Lower lobe of right lung (tissue), 2 donors: ENCODE measurements at regions not wholly inside any gene's neighbourhood (a gene's known extent, or its start where the extent isn't known, plus 50 kb on each side); places are given as distances from the start of the nearest gene placed in this dataset.
A peak's percentile ranks its signal among the peaks of the same experiment; 100 is the strongest.

Experiments
- ATAC-seq, 2 donors: fragments of 200-7000 bp; cut with Tn5 transposase; one replicate each; pipeline ENCODE4 v1.9.1; 2020 to 2022; ENCODE audit warnings: mild to moderate bottlenecking in 2 of 2, moderate library complexity in 2 of 2
- DNase-seq: peaks from one replicate; pipeline ENCODE4 v3.0.0-alpha.2; 2020
- H3K27ac ChIP-seq: fragments of 200-600 bp; one replicate; pipeline ENCODE4 v1.8.0; 2022
- H3K27me3 ChIP-seq: fragments of 200-600 bp; one replicate; pipeline ENCODE4 v1.8.0; 2022; ENCODE audit warnings: low read depth
- H3K36me3 ChIP-seq: fragments of 200-600 bp; one replicate; pipeline ENCODE4 v1.8.0; 2022; ENCODE audit warnings: mild to moderate bottlenecking
- H3K4me1 ChIP-seq: fragments of 200-600 bp; one replicate; pipeline ENCODE4 v1.8.0; 2022
- H3K4me3 ChIP-seq: fragments of 200-600 bp; one replicate; pipeline ENCODE4 v1.8.0; 2022; ENCODE audit warnings: mild to moderate bottlenecking
- H3K9me3 ChIP-seq: fragments of 200-600 bp; one replicate; pipeline ENCODE4 v1.8.0; 2022
- intact Hi-C: fragments of 100-400 bp; cut with DNase I; formaldehyde crosslinking; loops from one replicate; pipeline ENCODE4 v1.11.0; 2022
- TF ChIP-seq, protein P1 (sequence below): fragments of 200-600 bp; IDR thresholded peaks from one replicate; pipeline ENCODE4 v1.8.0; 2022; ENCODE audit warnings: antibody characterized with exemption, mild to moderate bottlenecking
- donor health status: DM: no; HTN: yes; CAD: no; lungs with severe emphysema.

DNA sequence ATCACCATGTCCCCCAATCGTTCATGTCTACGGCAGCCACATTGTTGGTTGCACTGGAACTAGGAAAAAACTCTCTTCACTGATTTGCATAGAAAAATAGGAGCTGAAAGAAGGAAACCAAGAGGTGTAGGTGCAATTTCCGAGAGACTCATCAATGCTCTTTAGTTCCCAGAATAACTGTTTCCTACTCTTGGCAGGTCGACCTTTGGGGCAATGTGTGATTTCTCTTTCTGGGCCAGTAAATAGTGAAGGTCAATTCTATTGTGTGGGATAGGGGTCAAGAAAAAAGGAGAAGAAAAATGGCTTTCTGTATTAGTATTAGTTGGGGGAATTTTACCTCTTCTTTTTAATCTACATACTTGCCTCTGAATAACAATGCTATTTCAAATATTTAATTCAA lies 55.9 kb upstream of the PDE5A start:
- Histone ChIP-seq H3K36me3 (no peaks in the 10 kb centered on the region), H3K27ac (no peak overlapping the region), H3K27me3 (no peaks in the 10 kb centered on the region), H3K4me3 (no peak overlapping the region), H3K9me3 (no peaks in the 10 kb centered on the region), H3K4me1 (peaks cover 20% of the 10 kb centered on the region)
- DNase-seq (no peak), ATAC-seq (no peak)
- intact Hi-C loops = no loop called here
- TF ChIP-seq, protein P1, sequence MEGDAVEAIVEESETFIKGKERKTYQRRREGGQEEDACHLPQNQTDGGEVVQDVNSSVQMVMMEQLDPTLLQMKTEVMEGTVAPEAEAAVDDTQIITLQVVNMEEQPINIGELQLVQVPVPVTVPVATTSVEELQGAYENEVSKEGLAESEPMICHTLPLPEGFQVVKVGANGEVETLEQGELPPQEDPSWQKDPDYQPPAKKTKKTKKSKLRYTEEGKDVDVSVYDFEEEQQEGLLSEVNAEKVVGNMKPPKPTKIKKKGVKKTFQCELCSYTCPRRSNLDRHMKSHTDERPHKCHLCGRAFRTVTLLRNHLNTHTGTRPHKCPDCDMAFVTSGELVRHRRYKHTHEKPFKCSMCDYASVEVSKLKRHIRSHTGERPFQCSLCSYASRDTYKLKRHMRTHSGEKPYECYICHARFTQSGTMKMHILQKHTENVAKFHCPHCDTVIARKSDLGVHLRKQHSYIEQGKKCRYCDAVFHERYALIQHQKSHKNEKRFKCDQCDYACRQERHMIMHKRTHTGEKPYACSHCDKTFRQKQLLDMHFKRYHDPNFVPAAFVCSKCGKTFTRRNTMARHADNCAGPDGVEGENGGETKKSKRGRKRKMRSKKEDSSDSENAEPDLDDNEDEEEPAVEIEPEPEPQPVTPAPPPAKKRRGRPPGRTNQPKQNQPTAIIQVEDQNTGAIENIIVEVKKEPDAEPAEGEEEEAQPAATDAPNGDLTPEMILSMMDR = no peak

DNA sequence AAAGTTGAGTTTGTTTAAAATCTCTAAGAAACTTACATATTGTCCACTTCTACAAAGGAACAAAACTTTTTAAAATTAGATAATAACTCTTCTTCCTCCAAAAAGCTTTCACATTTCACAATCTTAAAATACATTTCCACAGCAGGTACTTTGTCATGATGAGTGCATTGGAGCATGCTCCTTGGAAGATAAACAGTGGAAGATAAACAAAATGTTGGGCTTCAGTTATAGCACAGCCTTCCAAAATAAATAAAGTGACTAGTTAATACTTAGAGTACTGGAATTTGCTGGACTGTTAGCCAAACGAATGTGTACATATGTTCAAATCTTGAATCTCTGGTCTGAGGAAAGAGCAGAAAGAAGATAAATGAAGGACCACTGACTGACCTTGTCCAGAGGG lies 54.9 kb upstream of the PDE5A start:
- Histone ChIP-seq H3K9me3 (no peaks in the 10 kb centered on the region), H3K4me1 (peaks cover 20% of the 10 kb centered on the region), H3K27ac (peak overlapping the region; percentile 4), H3K27me3 (no peaks in the 10 kb centered on the region), H3K36me3 (no peaks in the 10 kb centered on the region), H3K4me3 (no peak overlapping the region)
- TF ChIP-seq, protein P1 = no peak
- intact Hi-C loops = no loop called here
- DNase-seq = no peak
- peak; percentile 56 to 91 for ATAC-seq

DNA sequence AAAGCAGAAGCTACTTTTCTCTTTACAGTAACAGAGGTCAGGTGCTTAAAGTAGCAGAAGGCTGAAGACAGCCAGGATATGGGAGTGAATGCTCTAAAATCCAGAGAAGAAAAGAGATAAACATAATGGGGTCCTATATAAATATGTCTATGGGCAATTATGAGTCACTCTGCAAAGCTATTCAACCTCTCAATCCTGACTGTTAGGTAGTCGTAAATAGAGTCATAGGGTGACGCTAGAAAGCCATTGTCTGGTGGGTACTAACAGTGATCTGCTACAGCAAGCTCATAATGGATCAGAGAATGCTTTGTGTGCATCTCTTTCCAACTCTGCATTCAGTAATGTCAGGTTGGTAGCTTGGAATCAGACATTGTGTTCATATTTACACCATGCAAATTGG lies 53.5 kb upstream of the PDE5A start:
- Histone ChIP-seq H3K27me3 (no peaks in the 10 kb centered on the region), H3K27ac (no peak overlapping the region), H3K4me3 (no peak overlapping the region), H3K9me3 (no peaks in the 10 kb centered on the region), H3K4me1 (peaks cover 20% of the 10 kb centered on the region), H3K36me3 (no peaks in the 10 kb centered on the region)
- DNase-seq = no peak
- TF ChIP-seq, protein P1 = no peak
- intact Hi-C loops = no loop called here
- no peak for ATAC-seq

DNA sequence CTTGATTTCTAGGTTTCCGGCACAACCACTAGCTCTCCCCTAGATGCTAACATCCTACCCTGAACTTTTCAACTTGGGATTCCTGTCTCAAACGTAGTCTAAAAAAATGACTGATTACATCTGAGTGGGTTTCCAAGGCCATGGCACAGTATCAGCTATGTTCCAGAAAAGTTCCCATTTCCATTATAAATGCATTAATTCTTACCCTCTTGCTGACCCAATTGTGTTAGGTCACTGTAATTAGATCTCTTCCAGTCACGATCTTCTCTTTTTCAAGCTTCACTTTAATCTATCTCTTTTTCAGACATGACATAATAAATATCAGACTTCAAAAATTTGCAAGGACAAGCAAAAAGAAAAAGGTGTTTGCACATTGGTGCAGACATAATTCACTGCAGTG lies 50.6 kb upstream of the PDE5A start:
- Histone ChIP-seq H3K27me3 (no peaks in the 10 kb centered on the region), H3K4me3 (no peak overlapping the region), H3K9me3 (no peaks in the 10 kb centered on the region), H3K36me3 (no peaks in the 10 kb centered on the region), H3K27ac (no peak overlapping the region), H3K4me1 (peaks cover 20% of the 10 kb centered on the region)
- ATAC-seq (no peak), DNase-seq (no peak)
- TF ChIP-seq, protein P1 = no peak
- intact Hi-C loops = no loop called here

DNA sequence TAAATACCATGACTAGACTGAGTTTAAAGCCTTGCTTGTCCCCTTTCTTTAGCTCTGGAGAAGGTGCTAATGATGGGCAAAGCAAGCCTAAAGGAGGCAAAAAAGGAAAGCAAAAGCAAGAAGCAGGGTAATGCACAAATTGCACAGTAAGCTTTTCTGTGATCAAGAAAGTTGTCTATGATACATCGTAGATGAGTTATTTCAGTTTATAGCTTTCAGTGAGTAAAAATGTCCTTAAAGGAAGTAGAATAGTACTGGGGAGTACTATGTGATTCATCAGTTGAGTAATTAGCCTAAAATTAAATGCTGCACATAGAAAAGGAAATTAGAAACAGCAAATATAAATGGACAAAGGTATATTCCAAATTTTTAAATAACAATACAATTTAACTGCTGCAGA lies 50.2 kb upstream of the PDE5A start:
- H3K36me3 ChIP-seq = no peaks in the 10 kb centered on the region
- no peak overlapping the region for H3K27ac ChIP-seq
- no peak for DNase-seq
- H3K4me1 ChIP-seq = peaks cover 15% of the 10 kb centered on the region
- TF ChIP-seq, protein P1 = no peak
- H3K9me3 ChIP-seq = no peaks in the 10 kb centered on the region
- no peaks in the 10 kb centered on the region for H3K27me3 ChIP-seq
- no peak overlapping the region for H3K4me3 ChIP-seq
- ATAC-seq = no peak
- intact Hi-C loops = no loop called here
